ENCODE measurements at regions not wholly inside any gene's neighbourhood (a gene's known extent, or its start where the extent isn't known, plus 50 kb on each side); places are given as distances from the start of the nearest gene placed in this dataset.
"Not testable (repeated sequence)": the region's sequence is repeated elsewhere in the genome, so short reads cannot be mapped to it uniquely, and the experiment has no call there.

- no peak for TF ChIP-seq CEBPB (IDR thresholded peaks at IDR 0.05; ENCODE audit: low read depth, low read length)
Measured at GRCh38 chrX:1105671-1106419, 106.6 kb downstream of the CRLF2 start (continued).

- H3K4me3 ChIP-seq (ENCODE audit: extremely low read depth in 1 of 4, insufficient read depth in 2 of 4, low read depth in 3 of 4, low read length in 4 of 4); H2BK120ac ChIP-seq (replicated peaks; ENCODE audit: low read depth, low read length); H2BK20ac ChIP-seq (ENCODE audit: low read length); H3K4me1 ChIP-seq (replicated peaks in 1 of 4; ENCODE audit: control insufficient read depth in 3 of 4, insufficient read depth in 4 of 4, low read length in 3 of 4); H3K56ac ChIP-seq (replicated peaks; ENCODE audit: insufficient read length, low read depth, low read length); H3K4me2 ChIP-seq (ENCODE audit: insufficient read depth in 1 of 2, low read depth in 2 of 2, low read length in 2 of 2); POLR2A ChIA-PET (ENCODE audit: partially characterized antibody); CTCF ChIA-PET (ENCODE audit: partially characterized antibody); H2BK15ac ChIP-seq (ENCODE audit: low read length); H3K36me3 ChIP-seq (ENCODE audit: control insufficient read depth in 2 of 4, insufficient read depth in 4 of 4, low read length in 3 of 4); H3K14ac ChIP-seq (ENCODE audit: insufficient read length); H4K5ac ChIP-seq (ENCODE audit: insufficient read length, low read depth, low read length); H4K91ac ChIP-seq (replicated peaks; ENCODE audit: insufficient read length, low read length); H2AK5ac ChIP-seq (ENCODE audit: low read depth, low read length); H3K79me2 ChIP-seq (ENCODE audit: control insufficient read depth in 1 of 2, insufficient read depth in 2 of 2, low read length in 2 of 2); H2AFZ ChIP-seq (ENCODE audit: low read length); H3K27me3 ChIP-seq (replicated peaks in 1 of 4; ENCODE audit: control insufficient read depth in 3 of 4, extremely low read depth in 1 of 4, insufficient read depth in 3 of 4, low read length in 3 of 4); H3K79me1 ChIP-seq (ENCODE audit: low read depth, low read length); H4K20me1 ChIP-seq (replicated peaks in 1 of 2; ENCODE audit: control insufficient read depth in 1 of 2, insufficient read depth in 2 of 2, low read length in 2 of 2); H3K9me3 ChIP-seq (ENCODE audit: insufficient read depth in 2 of 2, low read depth in 1 of 2, low read length in 1 of 2); H2BK5ac ChIP-seq (ENCODE audit: low read depth, low read length); DNase-seq (ENCODE audit: low read depth in 1 of 2, low spot score in 2 of 2); H3K18ac ChIP-seq (ENCODE audit: extremely low read depth, low read length); H3K4ac ChIP-seq (replicated peaks; ENCODE audit: insufficient read length, low read depth, low read length); H3K9ac ChIP-seq (replicated peaks in 1 of 4; ENCODE audit: extremely low read depth in 1 of 4, low read depth in 3 of 4, low read length in 3 of 4); FAIRE-seq; H3K27ac ChIP-seq (ENCODE audit: low read depth, low read length); H2BK12ac ChIP-seq (ENCODE audit: low read depth, low read length); H3K23ac ChIP-seq (ENCODE audit: insufficient read length); H4K8ac ChIP-seq (ENCODE audit: extremely low read depth, insufficient read depth, low read length): not testable (repeated sequence)
- H3K23me2 ChIP-seq (ENCODE audit: low read depth, low read length), result peaks cover 11% of the 10 kb centered on the region
- WGBS, 2 experiments (ENCODE audit: extremely low coverage in 1 of 2, insufficient coverage in 1 of 2, insufficient read length in 1 of 2, insufficient replicate concordance in 2 of 2, low coverage in 1 of 2, low lambda C conversion rate in 2 of 2, missing lambda C conversion rate in 1 of 2), result 95% methylated on average over 17 of the region's 17 CpGs; no CpG with 5 or more reads in 1 of the 2 experiments
Measured at GRCh38 chrX:1105031-1105430, 107.4 kb downstream of the CRLF2 start.

Measured in H1 (cell line).